ENCODE measurements at regions not wholly inside any gene's neighbourhood (a gene's known extent, or its start where the extent isn't known, plus 50 kb on each side); places are given as distances from the start of the nearest gene placed in this dataset.

DNA sequence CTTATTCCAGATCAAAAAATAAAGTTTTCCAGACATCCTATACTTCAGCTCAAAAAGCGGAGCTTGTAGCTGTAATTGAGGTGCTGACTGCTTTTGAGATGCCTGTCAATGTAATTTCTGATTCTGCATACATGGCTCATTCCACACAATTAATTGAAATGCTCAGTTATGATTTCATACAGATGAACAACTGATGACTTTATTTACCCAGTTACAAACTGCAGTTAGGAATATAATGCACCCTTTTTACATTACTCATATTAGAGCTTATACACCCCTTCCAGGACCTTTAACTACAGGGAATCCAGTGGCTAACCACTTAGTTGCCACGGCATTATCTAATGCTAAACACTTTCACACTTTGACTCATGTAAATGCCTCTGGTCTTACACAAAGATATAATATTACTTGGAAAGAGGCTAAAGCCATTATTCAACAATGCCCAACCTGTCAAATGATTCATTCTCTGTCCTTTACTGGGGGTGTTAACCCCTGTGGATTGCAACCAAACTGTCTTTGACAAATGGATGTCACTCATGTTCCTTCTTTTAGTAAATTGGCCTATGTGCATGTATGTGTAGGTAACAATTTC is 147.3 kb downstream of the ZNF33B start:
- H3K27ac ChIP-seq = no peak overlapping the region
- TF ChIP-seq, protein P1, sequence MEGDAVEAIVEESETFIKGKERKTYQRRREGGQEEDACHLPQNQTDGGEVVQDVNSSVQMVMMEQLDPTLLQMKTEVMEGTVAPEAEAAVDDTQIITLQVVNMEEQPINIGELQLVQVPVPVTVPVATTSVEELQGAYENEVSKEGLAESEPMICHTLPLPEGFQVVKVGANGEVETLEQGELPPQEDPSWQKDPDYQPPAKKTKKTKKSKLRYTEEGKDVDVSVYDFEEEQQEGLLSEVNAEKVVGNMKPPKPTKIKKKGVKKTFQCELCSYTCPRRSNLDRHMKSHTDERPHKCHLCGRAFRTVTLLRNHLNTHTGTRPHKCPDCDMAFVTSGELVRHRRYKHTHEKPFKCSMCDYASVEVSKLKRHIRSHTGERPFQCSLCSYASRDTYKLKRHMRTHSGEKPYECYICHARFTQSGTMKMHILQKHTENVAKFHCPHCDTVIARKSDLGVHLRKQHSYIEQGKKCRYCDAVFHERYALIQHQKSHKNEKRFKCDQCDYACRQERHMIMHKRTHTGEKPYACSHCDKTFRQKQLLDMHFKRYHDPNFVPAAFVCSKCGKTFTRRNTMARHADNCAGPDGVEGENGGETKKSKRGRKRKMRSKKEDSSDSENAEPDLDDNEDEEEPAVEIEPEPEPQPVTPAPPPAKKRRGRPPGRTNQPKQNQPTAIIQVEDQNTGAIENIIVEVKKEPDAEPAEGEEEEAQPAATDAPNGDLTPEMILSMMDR (IDR thresholded peaks at IDR 0.05) = no peak
- TF ChIP-seq ZFX (IDR thresholded peaks at IDR 0.05; ENCODE audit: borderline replicate concordance) = no peak

- TF ChIP-seq, protein P1 (IDR thresholded peaks at IDR 0.05) = no peak
- no peak overlapping the region for H3K27ac ChIP-seq
Measured at GRCh38 chr10:42490368-42490767, 148.0 kb downstream of the ZNF33B start.

GRCh38 chr10:42488416-42488815 is 150.0 kb downstream of the ZNF33B start:
- TF ChIP-seq ZFX (IDR thresholded peaks at IDR 0.05; ENCODE audit: borderline replicate concordance) = no peak
- TF ChIP-seq, protein P1 (IDR thresholded peaks at IDR 0.05) = no peak
- H3K27ac ChIP-seq = no peak overlapping the region

DNA sequence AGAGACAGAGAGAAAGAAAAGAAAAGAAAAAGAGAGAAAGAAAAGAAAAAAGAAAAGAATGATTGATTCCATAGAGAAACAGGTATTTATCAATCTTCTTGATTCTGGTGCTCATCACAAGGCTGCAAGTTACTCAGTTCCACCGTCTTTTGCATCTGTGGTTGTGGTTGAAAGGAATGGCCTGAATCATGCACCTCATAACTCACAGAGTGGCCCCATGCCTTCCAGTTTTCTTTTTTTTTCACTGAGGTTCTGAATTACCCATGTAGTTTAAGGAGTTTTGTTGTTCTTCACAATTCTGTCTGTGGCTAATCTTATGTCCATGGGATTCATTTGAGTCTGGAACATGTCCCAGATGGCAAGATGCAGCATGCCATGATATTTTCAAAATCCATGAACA is 156.0 kb downstream of the ZNF33B start:
- TF ChIP-seq, protein P1 (IDR thresholded peaks at IDR 0.05) = no peak
- TF ChIP-seq ZFX (IDR thresholded peaks at IDR 0.05; ENCODE audit: borderline replicate concordance) = no peak

GRCh38 chr10:42479057-42479456 is 159.3 kb downstream of the ZNF33B start:
- no peak for TF ChIP-seq ZFX (IDR thresholded peaks at IDR 0.05; ENCODE audit: borderline replicate concordance)
- TF ChIP-seq, protein P1 (IDR thresholded peaks at IDR 0.05) = no peak
- H3K27ac ChIP-seq = no peak overlapping the region

More for the DNA sequence above, 156.0 kb downstream of the ZNF33B start:
- no peak overlapping the region for H3K27ac ChIP-seq

DNA sequence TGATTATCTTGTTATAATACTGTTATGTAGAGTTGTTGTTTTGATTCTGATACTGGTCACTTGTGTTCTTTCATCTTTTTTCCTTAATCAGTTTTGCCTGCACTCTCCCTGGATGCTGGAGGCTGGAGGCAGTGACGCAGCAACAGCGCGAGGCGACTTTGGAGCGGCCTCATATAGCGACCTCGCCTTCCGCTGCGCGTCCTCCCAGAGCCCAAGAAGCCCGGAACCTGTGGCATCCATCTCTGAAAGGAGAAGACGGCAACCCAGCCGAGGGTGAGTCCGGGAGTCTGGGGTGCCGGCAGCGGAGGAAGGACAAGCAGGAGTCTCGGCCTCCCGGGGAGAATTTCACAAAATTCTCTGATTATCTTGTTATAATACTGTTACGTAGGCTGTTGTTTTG is 161.2 kb downstream of the ZNF33B start:
- TF ChIP-seq, protein P1 (IDR thresholded peaks at IDR 0.05) = no peak
- no peak for TF ChIP-seq ZFX (IDR thresholded peaks at IDR 0.05; ENCODE audit: borderline replicate concordance)
- no peak overlapping the region for H3K27ac ChIP-seq

DNA sequence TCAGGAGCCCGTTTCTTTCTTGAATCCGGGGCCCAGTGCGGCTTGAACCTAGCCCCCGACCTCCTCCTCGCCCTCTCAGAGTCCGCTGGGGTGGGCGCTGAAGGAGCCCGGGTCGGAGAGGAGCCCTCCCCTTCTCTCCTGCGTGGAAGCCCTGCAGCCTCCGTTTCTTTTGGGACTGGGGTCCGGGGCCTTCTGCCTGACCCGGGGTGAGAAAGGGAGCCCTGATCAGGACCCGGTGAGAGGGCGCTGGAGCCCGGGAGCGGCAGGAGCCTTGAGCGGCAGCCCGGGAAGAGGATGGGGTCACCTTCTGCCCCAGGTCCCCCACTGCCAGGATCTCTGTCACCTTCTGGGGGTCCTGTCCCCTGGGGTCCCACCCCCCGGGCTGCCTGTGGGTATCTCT is 162.3 kb downstream of the ZNF33B start:
- TF ChIP-seq, protein P1 (IDR thresholded peaks at IDR 0.05) = no peak
- no peak for TF ChIP-seq ZFX (IDR thresholded peaks at IDR 0.05; ENCODE audit: borderline replicate concordance)

More for the DNA sequence above, 162.3 kb downstream of the ZNF33B start:
- H3K27ac ChIP-seq = peak overlapping the region; percentile 54
